IMR-90 (cell line): ENCODE measurements at regions not wholly inside any gene's neighbourhood (a gene's known extent, or its start where the extent isn't known, plus 50 kb on each side); places are given as distances from the start of the nearest gene placed in this dataset.

ENCODE experiments used
- ATAC-seq: fragments of 200-7000 bp; cut with Tn5 transposase; 2 replicates; pipeline ENCODE4 v1.9.1; 2020; ENCODE audit warnings: low read depth, mild to moderate bottlenecking, moderate library complexity
- BruUV-seq: library from RNA; stranded (reverse); fragments of 400-500 nt; replicated peaks from 2 replicates; lab custom pipeline; 2021; lab: Mats Ljungman, UMichigan
- CTCF ChIA-PET: fragments of 300-600 bp; formaldehyde crosslinking; extraction: SDS; loops from one replicate; lab custom pipeline; 2021; ENCODE audit warnings: antibody characterized with exemption; lab: Yijun Ruan, JAX
- POLR2A ChIA-PET: fragments of 300-600 bp; sonication (Branson Sonifier 250); formaldehyde crosslinking; loops from one replicate; lab custom pipeline; 2022; ENCODE audit warnings: antibody characterized with exemption; ENCODE audit not compliant: unreplicated experiment; lab: Charles Lee
- DNase-seq: peaks from one replicate; pipeline ENCODE4 v3.0.0; 2013
- H2AFZ ChIP-seq: replicated peaks from 2 replicates; pipeline ENCODE3; 2013; ENCODE audit warnings: low read length, mild to moderate bottlenecking; ENCODE audit not compliant: poor library complexity
- H2AK5ac ChIP-seq: 2 replicates; pipeline ENCODE4 v1.6.1; 2013; ENCODE audit warnings: low read depth, low read length, inconsistent platforms
- H2AK9ac ChIP-seq: replicated peaks from 2 replicates; pipeline ENCODE3; 2013; ENCODE audit warnings: mild to moderate bottlenecking, low read depth, low read length, moderate library complexity; ENCODE audit not compliant: poor library complexity
- H2BK120ac ChIP-seq: 2 replicates; pipeline ENCODE4 v1.6.1; 2013; ENCODE audit warnings: low read depth, low read length, inconsistent platforms
- H2BK15ac ChIP-seq: 3 replicates; pipeline ENCODE4 v1.6.1; 2013; ENCODE audit warnings: low read depth, low read length, inconsistent platforms
- H2BK20ac ChIP-seq: 2 replicates; pipeline ENCODE4 v1.6.1; 2013; ENCODE audit warnings: low read depth, mild to moderate bottlenecking, inconsistent platforms, low read length, moderate library complexity
- H2BK5ac ChIP-seq: 2 replicates; pipeline ENCODE4 v1.6.1; 2013; ENCODE audit warnings: mild to moderate bottlenecking, low read depth, low read length, inconsistent platforms; ENCODE audit not compliant: poor library complexity, severe bottlenecking
- H3K14ac ChIP-seq: replicated peaks from 2 replicates; pipeline ENCODE4 v1.6.1; 2013; ENCODE audit warnings: low read depth, low read length, inconsistent platforms
- H3K18ac ChIP-seq: 2 replicates; pipeline ENCODE4 v1.6.1; 2013; ENCODE audit warnings: low read depth, low read length, control low read depth
- H3K23ac ChIP-seq: 2 replicates; pipeline ENCODE4 v1.6.1; 2013; ENCODE audit warnings: low read depth, low read length, inconsistent platforms
- H3K27ac ChIP-seq: 2 replicates; pipeline ENCODE4 v1.5.1; 2013; ENCODE audit warnings: mild to moderate bottlenecking, control low read depth, low read length; ENCODE audit not compliant: insufficient read depth
- H3K27me3 ChIP-seq: 2 replicates; pipeline ENCODE4 v1.6.1; 2013; ENCODE audit warnings: low read length; ENCODE audit not compliant: control insufficient read depth, insufficient read depth
- H3K36me3 ChIP-seq: 2 replicates; pipeline ENCODE4 v1.6.1; 2013; ENCODE audit warnings: low read length, mixed read lengths; ENCODE audit not compliant: control insufficient read depth, insufficient read depth
- H3K4ac ChIP-seq: 2 replicates; pipeline ENCODE4 v1.6.1; 2013; ENCODE audit warnings: low read depth, low read length, inconsistent platforms
- H3K4me1 ChIP-seq: 2 replicates; pipeline ENCODE4 v1.6.1; 2013; ENCODE audit warnings: low read length, mixed read lengths; ENCODE audit not compliant: control insufficient read depth, insufficient read depth
- H3K4me2 ChIP-seq: 2 replicates; pipeline ENCODE4 v1.6.1; 2013; ENCODE audit warnings: low read depth, mild to moderate bottlenecking, control low read depth, low read length, moderate library complexity
- H3K4me3 ChIP-seq: 2 replicates; pipeline ENCODE4 v1.5.1; 2013; ENCODE audit warnings: low read depth, mild to moderate bottlenecking, control low read depth, low read length, moderate library complexity; ENCODE audit not compliant: insufficient read depth
- H3K56ac ChIP-seq: 2 replicates; pipeline ENCODE4 v1.6.1; 2013; ENCODE audit warnings: low read length, inconsistent platforms; ENCODE audit not compliant: insufficient read depth; ENCODE audit errors: extremely low read depth
- H3K79me1 ChIP-seq, 2 experiments: 2 replicates each; pipeline ENCODE4 v1.6.1; 2013; ENCODE audit warnings: low read length in 2 of 2, inconsistent platforms in 1 of 2, low read depth in 1 of 2
- H3K9ac ChIP-seq: 2 replicates; pipeline ENCODE4 v1.6.1; 2013; ENCODE audit warnings: low read depth, low read length, control low read depth
- H3K9me1 ChIP-seq: 2 replicates; pipeline ENCODE4 v1.6.1; 2013; ENCODE audit warnings: low read length, inconsistent platforms; ENCODE audit not compliant: insufficient read depth
- H3K9me3 ChIP-seq: 2 replicates; pipeline ENCODE4 v1.6.1; 2013; ENCODE audit warnings: low read length; ENCODE audit not compliant: control insufficient read depth, insufficient read depth
- H4K20me1 ChIP-seq: 2 replicates; pipeline ENCODE4 v1.6.1; 2013; ENCODE audit warnings: low read length, inconsistent platforms; ENCODE audit not compliant: insufficient read depth
- H4K5ac ChIP-seq: 2 replicates; pipeline ENCODE4 v1.6.1; 2013; ENCODE audit warnings: mild to moderate bottlenecking, low read depth, low read length, control low read depth
- H4K8ac ChIP-seq, 2 experiments: 2 replicates each; pipeline ENCODE4 v1.6.1; 2013; ENCODE audit warnings: low read depth in 2 of 2, low read length in 2 of 2, control low read depth in 1 of 2, inconsistent platforms in 1 of 2
- H4K91ac ChIP-seq: 2 replicates; pipeline ENCODE4 v1.6.1; 2013; ENCODE audit warnings: low read depth, low read length, inconsistent platforms; ENCODE audit not compliant: insufficient read depth
- CEBPB ChIP-seq: IDR thresholded peaks from 2 replicates; pipeline ENCODE4 v1.6.1; 2012; ENCODE audit warnings: low read depth, low read length, improper control_type of control experiment
- CHD1 ChIP-seq: IDR thresholded peaks from 2 replicates; pipeline ENCODE4 v1.6.1; 2012; ENCODE audit warnings: low read depth, low read length, improper control_type of control experiment
- FOS ChIP-seq: fragments of 150-350 bp; IDR thresholded peaks from 2 replicates; pipeline ENCODE4 v1.6.1; 2016; ENCODE audit warnings: low read depth, low read length
- MAFK ChIP-seq: IDR thresholded peaks from 2 replicates; pipeline ENCODE4 v1.6.1; 2012; ENCODE audit warnings: low read depth, low read length, improper control_type of control experiment
- MXI1 ChIP-seq: IDR thresholded peaks from 2 replicates; pipeline ENCODE4 v1.6.1; 2012; ENCODE audit warnings: low read depth, mild to moderate bottlenecking, low read length, moderate library complexity, borderline replicate concordance
- NFE2L2 ChIP-seq: fragments of 150-350 bp; IDR thresholded peaks from 2 replicates; pipeline ENCODE4 v1.6.1; 2016; ENCODE audit warnings: low read depth, mild to moderate bottlenecking, low read length
- POLR2A ChIP-seq: IDR thresholded peaks from 2 replicates; pipeline ENCODE4 v1.6.1; 2012; ENCODE audit warnings: mild to moderate bottlenecking, low read depth, low read length
- RAD21 ChIP-seq: IDR thresholded peaks from 2 replicates; pipeline ENCODE4 v1.6.1; 2012; ENCODE audit warnings: low read length, improper control_type of control experiment
- RFX5 ChIP-seq: IDR thresholded peaks from 2 replicates; pipeline ENCODE4 v1.8.0; 2012; ENCODE audit warnings: low read depth, mild to moderate bottlenecking, low read length, moderate library complexity
- SMC3 ChIP-seq: fragments of 150-350 bp; IDR thresholded peaks from 2 replicates; pipeline ENCODE4 v1.6.1; 2016; ENCODE audit warnings: low read depth, mild to moderate bottlenecking, antibody characterized with exemption, low read length, moderate library complexity
- WGBS, 2 experiments: methylation state at CpG; one replicate each; pipeline versions ENCODE4 v1.1.5 to v1.1.7; 2013; ENCODE audit warnings: missing lambda C conversion rate in 2 of 2; ENCODE audit not compliant: insufficient read length in 1 of 2; ENCODE audit errors: extremely low coverage in 2 of 2; 5-methylcytosine and 5-hydroxymethylcytosine counted together
- dilution Hi-C: fragments of 300-500 bp; cut with HindIII; formaldehyde crosslinking; loops from one replicate; pipeline ENCODE4 v1.14.3; 2018; ENCODE audit warnings: low sequenced_read_pairs; ENCODE audit not compliant: unreplicated experiment
- in situ Hi-C: fragments of 300-500 bp; cut with MboI; formaldehyde crosslinking; loops from 3 replicates; pipeline ENCODE4 v1.14.3; 2019; ENCODE audit warnings: low sequenced_read_pairs, inconsistent platforms, mixed read lengths
- intact Hi-C: fragments of 100-400 bp; cut with micrococcal nuclease; formaldehyde crosslinking; loops from 2 replicates; pipeline ENCODE4 v1.10.0; 2022
- TF ChIP-seq, protein P1 (sequence below): fragments of 150-350 bp; IDR thresholded peaks from 2 replicates; pipeline ENCODE4 v1.6.1; 2016; ENCODE audit warnings: low read depth, mild to moderate bottlenecking, low read length, moderate library complexity, borderline replicate concordance
- TF ChIP-seq, protein P2 (sequence below): fragments of 150-350 bp; IDR thresholded peaks from 2 replicates; pipeline ENCODE4 v1.6.1; 2017; ENCODE audit warnings: mild to moderate bottlenecking, antibody characterized with exemption, low read length, low read depth

DNA sequence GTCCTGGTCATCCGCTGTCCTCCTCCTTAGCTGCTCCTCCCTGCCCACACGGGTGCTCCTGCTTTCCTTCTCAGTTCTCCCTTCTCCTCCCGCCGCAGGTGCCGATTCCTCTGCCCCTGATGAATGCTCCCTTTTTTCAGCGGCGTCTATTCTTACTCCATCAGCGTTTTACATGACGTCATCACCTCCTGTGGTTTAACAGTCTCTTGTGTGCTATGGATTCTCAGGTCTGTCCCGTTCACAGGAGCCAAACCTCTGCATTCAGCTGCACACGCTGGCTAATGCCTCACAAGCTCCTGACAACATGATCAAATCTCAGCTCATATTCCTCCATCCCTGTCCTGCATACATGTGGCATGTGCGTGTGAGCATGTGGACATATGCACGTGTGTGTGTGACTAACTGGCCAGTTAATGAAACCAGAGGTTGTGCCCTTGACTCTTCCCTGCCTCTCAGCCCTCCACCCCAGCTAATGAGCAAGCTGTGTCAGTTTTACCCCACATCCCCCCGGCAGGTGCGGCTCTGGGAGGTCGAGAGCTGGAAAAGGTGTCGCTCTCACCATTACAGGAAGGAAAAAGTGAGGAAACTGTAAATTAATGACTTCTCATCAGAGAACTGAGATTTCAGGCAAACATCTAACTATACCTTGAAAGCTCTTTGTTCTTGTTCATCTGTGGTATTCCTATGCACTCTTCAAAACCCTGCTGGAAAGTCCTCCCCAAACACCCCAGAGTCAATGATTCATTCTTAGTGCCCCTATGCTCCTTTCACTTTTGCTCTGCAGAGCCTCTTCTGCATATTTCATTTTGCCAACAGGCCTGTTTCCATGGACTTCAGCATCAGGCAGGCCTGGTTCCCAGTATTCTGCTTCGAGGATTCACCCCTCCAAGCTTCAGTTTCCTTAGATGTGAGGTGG, 163.1 kb downstream of the TTLL2 start:
- no peak overlapping the region for H3K9ac ChIP-seq
- H3K27ac ChIP-seq = no peak overlapping the region
- TF ChIP-seq, protein P1, sequence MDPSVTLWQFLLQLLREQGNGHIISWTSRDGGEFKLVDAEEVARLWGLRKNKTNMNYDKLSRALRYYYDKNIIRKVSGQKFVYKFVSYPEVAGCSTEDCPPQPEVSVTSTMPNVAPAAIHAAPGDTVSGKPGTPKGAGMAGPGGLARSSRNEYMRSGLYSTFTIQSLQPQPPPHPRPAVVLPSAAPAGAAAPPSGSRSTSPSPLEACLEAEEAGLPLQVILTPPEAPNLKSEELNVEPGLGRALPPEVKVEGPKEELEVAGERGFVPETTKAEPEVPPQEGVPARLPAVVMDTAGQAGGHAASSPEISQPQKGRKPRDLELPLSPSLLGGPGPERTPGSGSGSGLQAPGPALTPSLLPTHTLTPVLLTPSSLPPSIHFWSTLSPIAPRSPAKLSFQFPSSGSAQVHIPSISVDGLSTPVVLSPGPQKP = no peak
- TF ChIP-seq CHD1 (no peak), MAFK (no peak), CEBPB (no peak), SMC3 (no peak), NFE2L2 (no peak), FOS (no peak), MXI1 (no peak), POLR2A (no peak), RAD21 (no peak), RFX5 (no peak)
- TF ChIP-seq, protein P2, sequence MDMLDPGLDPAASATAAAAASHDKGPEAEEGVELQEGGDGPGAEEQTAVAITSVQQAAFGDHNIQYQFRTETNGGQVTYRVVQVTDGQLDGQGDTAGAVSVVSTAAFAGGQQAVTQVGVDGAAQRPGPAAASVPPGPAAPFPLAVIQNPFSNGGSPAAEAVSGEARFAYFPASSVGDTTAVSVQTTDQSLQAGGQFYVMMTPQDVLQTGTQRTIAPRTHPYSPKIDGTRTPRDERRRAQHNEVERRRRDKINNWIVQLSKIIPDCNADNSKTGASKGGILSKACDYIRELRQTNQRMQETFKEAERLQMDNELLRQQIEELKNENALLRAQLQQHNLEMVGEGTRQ = no peak
- WGBS, 2 experiments = 53% methylated on average over 4 of the region's 18 CpGs; no CpG with 5 or more reads in 1 of the 2 experiments
- H2BK20ac ChIP-seq = no peak overlapping the region
- in situ Hi-C loops (no loop called here), dilution Hi-C loops (no loop called here), intact Hi-C loops (no loop called here)
- H3K36me3 ChIP-seq = no peaks in the 10 kb centered on the region
- H4K8ac ChIP-seq = no peak overlapping the region
- ChIA-PET POLR2A (no interaction called here), CTCF (no interaction called here)
- no peaks in the 10 kb centered on the region for H3K4me1 ChIP-seq
- no peak overlapping the region for H3K18ac ChIP-seq
- no peak overlapping the region for H2AK5ac ChIP-seq
- H3K23ac ChIP-seq = no peak overlapping the region
- H3K9me1 ChIP-seq = no peaks in the 10 kb centered on the region
- no peak overlapping the region for H2BK120ac ChIP-seq
- no peaks in the 10 kb centered on the region for H3K79me1 ChIP-seq
- H4K91ac ChIP-seq = no peak overlapping the region
- peaks cover 42% of the 10 kb centered on the region for H3K9me3 ChIP-seq
- DNase-seq = no peak
- H3K4me3 ChIP-seq = no peak overlapping the region
- H2AFZ ChIP-seq = no peak overlapping the region
- H3K4ac ChIP-seq = no peak overlapping the region
- H2AK9ac ChIP-seq = no peak overlapping the region
- no peak overlapping the region for H3K4me2 ChIP-seq
- no peaks in the 10 kb centered on the region for H3K27me3 ChIP-seq
- no TSS peak for BruUV-seq
- no peak overlapping the region for H2BK5ac ChIP-seq
- no peak for ATAC-seq
- no peak overlapping the region for H4K5ac ChIP-seq
- H3K14ac ChIP-seq = no peak overlapping the region
- H4K20me1 ChIP-seq = no peaks in the 10 kb centered on the region
- no peak overlapping the region for H3K56ac ChIP-seq
- H2BK15ac ChIP-seq = no peak overlapping the region
